Parathyroid adenoma (tissue), 2 donors: ENCODE measurements at regions not wholly inside any gene's neighbourhood (a gene's known extent, or its start where the extent isn't known, plus 50 kb on each side); places are given as distances from the start of the nearest gene placed in this dataset.
"Not testable (repeated sequence)": the region's sequence is repeated elsewhere in the genome, so short reads cannot be mapped to it uniquely, and the experiment has no call there.

ENCODE experiments used
- H2AFZ ChIP-seq: fragments of 300-600 bp; sonication (generic); one replicate; pipeline ENCODE4 v1.7.0; 2017; ENCODE audit warnings: antibody characterized with exemption, mild to moderate bottlenecking
- H3K27ac ChIP-seq: fragments of 300-600 bp; sonication (generic); one replicate; pipeline ENCODE4 v1.7.0; 2017
- H3K27me3 ChIP-seq: fragments of 300-600 bp; sonication (generic); one replicate; pipeline ENCODE4 v1.7.0; 2017; ENCODE audit warnings: low read length; ENCODE audit not compliant: control insufficient read depth, insufficient read depth
- H3K36me3 ChIP-seq: fragments of 300-600 bp; sonication (generic); one replicate; pipeline ENCODE4 v1.7.0; 2017; ENCODE audit warnings: low read length; ENCODE audit not compliant: control insufficient read depth, insufficient read depth
- H3K4me1 ChIP-seq: fragments of 300-600 bp; sonication (generic); one replicate; pipeline ENCODE4 v1.7.0; 2017; ENCODE audit warnings: control low read depth
- H3K4me2 ChIP-seq: fragments of 300-600 bp; sonication (generic); one replicate; pipeline ENCODE4 v1.7.0; 2017; ENCODE audit warnings: low read length
- H3K4me3 ChIP-seq: fragments of 300-600 bp; sonication (generic); one replicate; pipeline ENCODE4 v1.7.0; 2017; ENCODE audit warnings: low read depth, low read length
- H3K79me2 ChIP-seq: fragments of 300-600 bp; sonication (generic); one replicate; pipeline ENCODE4 v1.7.0; 2017; ENCODE audit warnings: control low read depth
- H3K9ac ChIP-seq: fragments of 300-600 bp; sonication (generic); one replicate; pipeline ENCODE4 v1.7.0; 2017; ENCODE audit warnings: mild to moderate bottlenecking
- H3K9me3 ChIP-seq: fragments of 300-600 bp; sonication (generic); one replicate; pipeline ENCODE4 v1.7.0; 2017; ENCODE audit warnings: low read length; ENCODE audit not compliant: control insufficient read depth
- CTCF ChIP-seq: fragments of 300-600 bp; sonication (generic); IDR thresholded peaks from one replicate; pipeline ENCODE4 v1.7.0; 2017; ENCODE audit warnings: antibody characterized with exemption, mild to moderate bottlenecking
- donor health status: primary hyperparathyroidism.

- H3K27me3 ChIP-seq = no peaks in the 10 kb centered on the region
- H3K36me3 ChIP-seq = no peaks in the 10 kb centered on the region
- H3K4me1 ChIP-seq = no peaks in the 10 kb centered on the region
- H2AFZ ChIP-seq = no peak overlapping the region
- no peaks in the 10 kb centered on the region for H3K79me2 ChIP-seq
- H3K9me3 ChIP-seq = no peaks in the 10 kb centered on the region
- no peak overlapping the region for H3K4me3 ChIP-seq
- no peak for TF ChIP-seq CTCF
- H3K27ac ChIP-seq = no peak overlapping the region
- no peak overlapping the region for H3K4me2 ChIP-seq
- H3K9ac ChIP-seq = no peak overlapping the region
Observed at GRCh38 chr13:74243637-74244526, 109.7 kb upstream of the KLF12 start.

GRCh38 chr13:74241343-74241742, 107.1 kb upstream of the KLF12 start:
- H3K27me3 ChIP-seq, H3K4me2 ChIP-seq, H2AFZ ChIP-seq, H3K9me3 ChIP-seq, H3K27ac ChIP-seq, H3K4me1 ChIP-seq, H3K36me3 ChIP-seq, H3K4me3 ChIP-seq, H3K79me2 ChIP-seq, H3K9ac ChIP-seq: not testable (repeated sequence)

- Histone ChIP-seq H3K4me2 (no peak overlapping the region), H3K4me1 (no peaks in the 10 kb centered on the region), H3K27me3 (no peaks in the 10 kb centered on the region), H3K27ac (no peak overlapping the region), H3K36me3 (no peaks in the 10 kb centered on the region), H2AFZ (no peak overlapping the region), H3K9ac (no peak overlapping the region), H3K4me3 (no peak overlapping the region), H3K9me3 (no peaks in the 10 kb centered on the region), H3K79me2 (no peaks in the 10 kb centered on the region)
- no peak for TF ChIP-seq CTCF
Observed at GRCh38 chr13:74230984-74231501, 96.8 kb upstream of the KLF12 start.

DNA sequence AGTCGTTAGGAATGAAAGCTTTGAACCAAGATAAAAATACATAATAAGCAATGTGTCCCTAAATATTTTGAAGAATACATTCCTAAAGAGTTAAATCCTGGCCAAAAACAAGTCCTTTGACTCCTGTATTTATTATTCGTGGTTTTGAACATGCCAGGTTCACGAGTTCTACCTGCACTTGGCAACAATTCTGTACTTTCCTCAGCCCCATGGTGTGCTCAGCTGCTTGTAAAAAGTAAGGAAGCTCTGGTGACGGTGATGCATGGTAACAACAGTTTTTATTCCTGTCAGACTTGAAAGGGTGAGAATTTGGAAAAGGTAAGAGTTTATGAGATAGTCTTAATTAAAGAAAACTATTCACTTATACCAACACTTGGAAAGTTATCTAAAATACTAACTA, 95.0 kb upstream of the KLF12 start:
- Histone ChIP-seq H3K27me3 (no peaks in the 10 kb centered on the region), H3K27ac (no peak overlapping the region), H3K4me2 (no peak overlapping the region), H3K79me2 (no peaks in the 10 kb centered on the region), H3K9ac (no peak overlapping the region), H2AFZ (no peak overlapping the region), H3K9me3 (no peaks in the 10 kb centered on the region), H3K4me3 (no peak overlapping the region), H3K4me1 (no peaks in the 10 kb centered on the region), H3K36me3 (no peaks in the 10 kb centered on the region)
- no peak for TF ChIP-seq CTCF

GRCh38 chr13:74227476-74228158, 93.4 kb upstream of the KLF12 start:
- Histone ChIP-seq H3K4me2 (no peak overlapping the region), H3K4me3 (no peak overlapping the region), H3K79me2 (no peaks in the 10 kb centered on the region), H3K27me3 (no peaks in the 10 kb centered on the region), H3K9ac (no peak overlapping the region), H2AFZ (no peak overlapping the region), H3K9me3 (no peaks in the 10 kb centered on the region), H3K27ac (no peak overlapping the region), H3K36me3 (no peaks in the 10 kb centered on the region), H3K4me1 (no peaks in the 10 kb centered on the region)
- no peak for TF ChIP-seq CTCF
